GM21526 (cell line): ENCODE measurements at regions not wholly inside any gene's neighbourhood (a gene's known extent, or its start where the extent isn't known, plus 50 kb on each side); places are given as distances from the start of the nearest gene placed in this dataset.
"Not testable (repeated sequence)": the region's sequence is repeated elsewhere in the genome, so short reads cannot be mapped to it uniquely, and the experiment has no call there.

ENCODE experiments used
- ATAC-seq: cut with Tn5 transposase; IDR thresholded peaks from one replicate; pipeline ENCODE4 v1.9.1; 2021; ENCODE audit warnings: moderate library complexity; ENCODE audit not compliant: unreplicated experiment, low FRiP score

GRCh38 chr6:86629123-86629522 lies 308.2 kb upstream of the HTR1E start:
- ATAC-seq: no peak

- ATAC-seq: no peak
Measured at GRCh38 chr6:86619428-86619827, 317.9 kb upstream of the HTR1E start.

- no peak for ATAC-seq
Measured at GRCh38 chr6:86615299-86615698, 322.0 kb upstream of the HTR1E start.

- ATAC-seq: no peak
Measured at GRCh38 chr6:86609549-86610388, 327.6 kb upstream of the HTR1E start.

GRCh38 chr6:86603364-86603763 lies 334.0 kb upstream of the HTR1E start:
- ATAC-seq: not testable (repeated sequence)

GRCh38 chr6:86602093-86602492 lies 335.2 kb upstream of the HTR1E start:
- not testable (repeated sequence) for ATAC-seq

GRCh38 chr6:86598969-86599368 lies 338.4 kb upstream of the HTR1E start:
- not testable (repeated sequence) for ATAC-seq

- ATAC-seq: no peak
Measured at GRCh38 chr6:86595641-86596040, 341.7 kb upstream of the HTR1E start.

GRCh38 chr6:86586195-86586594 lies 351.1 kb upstream of the HTR1E start:
- ATAC-seq: no peak

GRCh38 chr6:86581833-86582232 lies 355.5 kb upstream of the HTR1E start:
- ATAC-seq: no peak

GRCh38 chr6:86563197-86563596 lies 374.1 kb upstream of the HTR1E start:
- ATAC-seq: no peak

GRCh38 chr6:86558318-86558717 lies 379.0 kb upstream of the HTR1E start:
- ATAC-seq: no peak

- ATAC-seq: no peak
Measured at GRCh38 chr6:86537292-86537861, 400.0 kb upstream of the HTR1E start.

- no peak for ATAC-seq
Measured at GRCh38 chr6:86536121-86536520, 401.2 kb upstream of the HTR1E start.

GRCh38 chr6:86535100-86535499 lies 402.2 kb upstream of the HTR1E start:
- ATAC-seq: no peak

- no peak for ATAC-seq
Measured at GRCh38 chr6:86529635-86530034, 407.7 kb upstream of the HTR1E start.

- no peak for ATAC-seq
Measured at GRCh38 chr6:86526238-86526637, 411.1 kb upstream of the HTR1E start.

- ATAC-seq: no peak
Measured at GRCh38 chr6:86516087-86516486, 421.2 kb upstream of the HTR1E start.

GRCh38 chr6:86511962-86512361 lies 425.4 kb upstream of the HTR1E start:
- ATAC-seq: no peak

GRCh38 chr6:86508230-86508629 lies 429.1 kb upstream of the HTR1E start:
- no peak for ATAC-seq

GRCh38 chr6:86502497-86502896 lies 434.8 kb upstream of the HTR1E start:
- ATAC-seq: no peak

GRCh38 chr6:86500035-86500434 lies 437.3 kb upstream of the HTR1E start:
- no peak for ATAC-seq
